ENCODE measurements at regions not wholly inside any gene's neighbourhood (a gene's known extent, or its start where the extent isn't known, plus 50 kb on each side); places are given as distances from the start of the nearest gene placed in this dataset.

GRCh38 chr3:88661433-88661824, 446.0 kb upstream of the EPHA3 start:
- Histone ChIP-seq H3K4me3 (ENCODE audit: low read length) (no peak overlapping the region), H3K9me3 (ENCODE audit: low read length) (no peaks in the 10 kb centered on the region), H3K9me2 (ENCODE audit: insufficient read depth, low read length) (no peaks in the 10 kb centered on the region), H3K9ac (ENCODE audit: low read length) (no peak overlapping the region), H3K4me2 (ENCODE audit: low read length) (peak overlapping the region; percentile 7), H2AFZ (ENCODE audit: low read depth, low read length) (no peak overlapping the region), H3K27ac (ENCODE audit: low read length) (peak overlapping the region; percentile 17), H3K36me3 (ENCODE audit: insufficient read depth, low read length) (no peaks in the 10 kb centered on the region), H3K27me3 (ENCODE audit: insufficient read depth, low read depth, low read length) (no peaks in the 10 kb centered on the region), H4K20me1 (ENCODE audit: insufficient read depth) (no peaks in the 10 kb centered on the region), H3F3A (ENCODE audit: insufficient read depth, low read length, poor library complexity, severe bottlenecking) (no peaks in the 10 kb centered on the region), H3K79me2 (replicated peaks; ENCODE audit: insufficient read depth, low read length) (no peaks in the 10 kb centered on the region)
- TF ChIP-seq REST (IDR thresholded peaks at IDR 0.05; ENCODE audit: borderline replicate concordance) (no peak), EZH2 (IDR thresholded peaks at IDR 0.05; ENCODE audit: borderline replicate concordance, insufficient read depth, low read length, poor library complexity, severe bottlenecking) (no peak), MXI1 (conservative IDR thresholded peaks at IDR 0.05; ENCODE audit: poor library complexity, severe bottlenecking) (no peak), CTCF (IDR thresholded peaks at IDR 0.05; ENCODE audit: poor library complexity, severe bottlenecking) (no peak), SMC3 (conservative IDR thresholded peaks at IDR 0.05; ENCODE audit: poor library complexity) (no peak), EP300 (conservative IDR thresholded peaks at IDR 0.05; ENCODE audit: poor library complexity, severe bottlenecking) (no peak), RAD21 (conservative IDR thresholded peaks at IDR 0.05) (no peak)

GRCh38 chr3:88668180-88668579, 439.2 kb upstream of the EPHA3 start:
- H3K27ac ChIP-seq (ENCODE audit: low read length): peak overlapping the region; percentile 1
- H3K4me3 ChIP-seq (ENCODE audit: low read length): no peak overlapping the region
- H3K27me3 ChIP-seq (ENCODE audit: insufficient read depth, low read depth, low read length): no peaks in the 10 kb centered on the region
- H3K79me2 ChIP-seq (replicated peaks; ENCODE audit: insufficient read depth, low read length): no peaks in the 10 kb centered on the region
- H3K36me3 ChIP-seq (ENCODE audit: insufficient read depth, low read length): no peaks in the 10 kb centered on the region
- H3K4me2 ChIP-seq (ENCODE audit: low read length): no peak overlapping the region
- H2AFZ ChIP-seq (ENCODE audit: low read depth, low read length): no peak overlapping the region
- no peaks in the 10 kb centered on the region for H3K9me2 ChIP-seq (ENCODE audit: insufficient read depth, low read length)
- peaks cover 3% of the 10 kb centered on the region for H3F3A ChIP-seq (ENCODE audit: insufficient read depth, low read length, poor library complexity, severe bottlenecking)
- no peak overlapping the region for H3K9ac ChIP-seq (ENCODE audit: low read length)
- TF ChIP-seq SMC3 (conservative IDR thresholded peaks at IDR 0.05; ENCODE audit: poor library complexity) (no peak), MXI1 (conservative IDR thresholded peaks at IDR 0.05; ENCODE audit: poor library complexity, severe bottlenecking) (no peak), REST (IDR thresholded peaks at IDR 0.05; ENCODE audit: borderline replicate concordance) (no peak), CTCF (IDR thresholded peaks at IDR 0.05; ENCODE audit: poor library complexity, severe bottlenecking) (no peak), POLR2AphosphoS5 (IDR thresholded peaks at IDR 0.05) (no peak), EP300 (conservative IDR thresholded peaks at IDR 0.05; ENCODE audit: poor library complexity, severe bottlenecking) (no peak), TAF1 (IDR thresholded peaks at IDR 0.05; ENCODE audit: low read depth) (no peak), EZH2 (IDR thresholded peaks at IDR 0.05; ENCODE audit: borderline replicate concordance, insufficient read depth, low read length, poor library complexity, severe bottlenecking) (no peak), RAD21 (conservative IDR thresholded peaks at IDR 0.05) (no peak)
- no peaks in the 10 kb centered on the region for H4K20me1 ChIP-seq (ENCODE audit: insufficient read depth)
- H3K9me3 ChIP-seq (ENCODE audit: low read length): no peaks in the 10 kb centered on the region

Data from neural cell (in vitro differentiated cells).